ENCODE measurements at regions not wholly inside any gene's neighbourhood (a gene's known extent, or its start where the extent isn't known, plus 50 kb on each side); places are given as distances from the start of the nearest gene placed in this dataset.

DNA sequence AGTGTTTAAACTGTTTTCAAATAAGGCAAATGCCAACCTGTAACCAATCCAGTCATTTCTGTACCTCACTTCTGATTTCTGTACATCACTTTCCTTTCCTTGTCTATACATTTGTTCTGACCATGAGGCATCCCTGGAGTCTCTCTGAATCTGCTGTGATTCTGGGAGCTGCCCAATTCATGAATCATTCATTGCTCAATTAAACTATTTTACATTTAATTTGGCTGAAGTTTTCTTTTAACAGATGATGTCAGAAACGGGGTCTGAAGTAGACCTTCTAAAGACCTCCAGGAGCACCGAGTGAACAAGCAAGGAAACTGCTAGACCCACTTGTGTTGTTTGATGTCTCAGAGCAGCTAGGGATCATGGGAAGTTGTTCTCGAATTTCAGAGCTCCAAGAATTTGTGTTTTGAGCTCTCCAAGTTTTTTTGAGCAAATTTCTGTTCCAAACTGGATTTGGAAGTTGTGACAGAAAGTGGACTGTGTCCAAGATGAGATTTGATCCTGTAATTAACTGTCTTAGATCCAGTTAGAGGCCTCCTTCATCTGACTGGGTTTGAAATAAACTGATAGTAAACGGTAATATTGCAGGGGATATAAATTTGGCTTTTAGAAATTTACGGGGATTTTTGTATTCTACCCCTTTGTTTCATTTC lies 490.8 kb upstream of the ST8SIA4 start:
- Histone ChIP-seq H2AFZ (ENCODE audit: low read depth, low read length) (no peak overlapping the region), H3K9ac (ENCODE audit: low read depth, low read length) (no peak overlapping the region), H3K27ac (ENCODE audit: low read length) (no peak overlapping the region), H3K79me2 (ENCODE audit: insufficient read depth, low read length) (no peaks in the 10 kb centered on the region), H3K9me3 (ENCODE audit: insufficient read depth, low read length, severe bottlenecking) (no peaks in the 10 kb centered on the region), H4K20me1 (ENCODE audit: insufficient read depth, low read length) (no peaks in the 10 kb centered on the region), H3K36me3 (ENCODE audit: insufficient read depth, low read length) (no peaks in the 10 kb centered on the region), H3K27me3 (ENCODE audit: insufficient read depth, low read length, poor library complexity) (no peaks in the 10 kb centered on the region), H3K4me3 (ENCODE audit: low read depth in 1 of 2, low read length in 2 of 2) (no peak overlapping the region), H3K4me2 (ENCODE audit: insufficient read depth, low read length) (no peak overlapping the region), H3K4me1 (ENCODE audit: insufficient read depth, low read length) (no peaks in the 10 kb centered on the region)
- TF ChIP-seq EZH2 (IDR thresholded peaks at IDR 0.05; ENCODE audit: borderline replicate concordance, low read depth, low read length, severe bottlenecking) (no peak), CTCF (IDR thresholded peaks at IDR 0.05; ENCODE audit: borderline replicate concordance, extremely low read depth, low read length, poor library complexity, severe bottlenecking) (no peak)
- no peak for DNase-seq
- no peak for ATAC-seq (ENCODE audit: insufficient read depth, low read depth)

- TF ChIP-seq EZH2 (IDR thresholded peaks at IDR 0.05; ENCODE audit: borderline replicate concordance, low read depth, low read length, severe bottlenecking) (no peak), CTCF (IDR thresholded peaks at IDR 0.05; ENCODE audit: borderline replicate concordance, extremely low read depth, low read length, poor library complexity, severe bottlenecking) (peak; percentile 79)
- Histone ChIP-seq H2AFZ (ENCODE audit: low read depth, low read length) (no peak overlapping the region), H3K4me3 (ENCODE audit: low read depth in 1 of 2, low read length in 2 of 2) (no peak overlapping the region), H3K27me3 (ENCODE audit: insufficient read depth, low read length, poor library complexity) (no peaks in the 10 kb centered on the region), H4K20me1 (ENCODE audit: insufficient read depth, low read length) (no peaks in the 10 kb centered on the region), H3K4me1 (ENCODE audit: insufficient read depth, low read length) (no peaks in the 10 kb centered on the region), H3K9ac (ENCODE audit: low read depth, low read length) (no peak overlapping the region), H3K9me3 (ENCODE audit: insufficient read depth, low read length, severe bottlenecking) (no peaks in the 10 kb centered on the region), H3K79me2 (ENCODE audit: insufficient read depth, low read length) (no peaks in the 10 kb centered on the region), H3K27ac (ENCODE audit: low read length) (no peak overlapping the region), H3K36me3 (ENCODE audit: insufficient read depth, low read length) (no peaks in the 10 kb centered on the region), H3K4me2 (ENCODE audit: insufficient read depth, low read length) (no peak overlapping the region)
- ATAC-seq (ENCODE audit: insufficient read depth, low read depth): peak; percentile 69
- DNase-seq: peak; percentile 30
Observed at GRCh38 chr5:101390151-101390908, 487.2 kb upstream of the ST8SIA4 start.

GRCh38 chr5:101385276-101385675 lies 482.2 kb upstream of the ST8SIA4 start:
- H2AFZ ChIP-seq (ENCODE audit: low read depth, low read length): no peak overlapping the region

More at GRCh38 chr5:101385276-101385675, 482.2 kb upstream of the ST8SIA4 start:
- TF ChIP-seq CTCF (IDR thresholded peaks at IDR 0.05; ENCODE audit: borderline replicate concordance, extremely low read depth, low read length, poor library complexity, severe bottlenecking) (no peak), EZH2 (IDR thresholded peaks at IDR 0.05; ENCODE audit: borderline replicate concordance, low read depth, low read length, severe bottlenecking) (no peak)
- H3K4me1 ChIP-seq (ENCODE audit: insufficient read depth, low read length): no peaks in the 10 kb centered on the region
- H3K27ac ChIP-seq (ENCODE audit: low read length): no peak overlapping the region
- H3K4me3 ChIP-seq (ENCODE audit: low read depth in 1 of 2, low read length in 2 of 2): no peak overlapping the region
- no peaks in the 10 kb centered on the region for H3K36me3 ChIP-seq (ENCODE audit: insufficient read depth, low read length)
- H3K4me2 ChIP-seq (ENCODE audit: insufficient read depth, low read length): no peak overlapping the region
- DNase-seq (no peak), ATAC-seq (ENCODE audit: insufficient read depth, low read depth) (no peak)
- no peaks in the 10 kb centered on the region for H4K20me1 ChIP-seq (ENCODE audit: insufficient read depth, low read length)
- no peaks in the 10 kb centered on the region for H3K27me3 ChIP-seq (ENCODE audit: insufficient read depth, low read length, poor library complexity)
- H3K9ac ChIP-seq (ENCODE audit: low read depth, low read length): no peak overlapping the region
- no peaks in the 10 kb centered on the region for H3K79me2 ChIP-seq (ENCODE audit: insufficient read depth, low read length)
- no peaks in the 10 kb centered on the region for H3K9me3 ChIP-seq (ENCODE audit: insufficient read depth, low read length, severe bottlenecking)

Data from DND-41 (cell line).